ENCODE measurements at regions not wholly inside any gene's neighbourhood (a gene's known extent, or its start where the extent isn't known, plus 50 kb on each side); places are given as distances from the start of the nearest gene placed in this dataset.
A peak's percentile ranks its signal among the peaks of the same experiment; 100 is the strongest.
"Not testable (repeated sequence)": the region's sequence is repeated elsewhere in the genome, so short reads cannot be mapped to it uniquely, and the experiment has no call there.

GRCh38 chr9:104326912-104327311 lies 177.2 kb upstream of the OR13F1 start:
- no peak for DNase-seq (ENCODE audit: low spot score)

- no peak for DNase-seq (ENCODE audit: low spot score)
Measured at GRCh38 chr9:104329245-104329644, 174.8 kb upstream of the OR13F1 start.

- no peak for DNase-seq (ENCODE audit: low spot score)
Measured at GRCh38 chr9:104330841-104331240, 173.2 kb upstream of the OR13F1 start.

GRCh38 chr9:104334549-104334948 lies 169.5 kb upstream of the OR13F1 start:
- DNase-seq (ENCODE audit: low spot score) = no peak

- no peak for DNase-seq (ENCODE audit: low spot score)
Measured at GRCh38 chr9:104339692-104340091, 164.4 kb upstream of the OR13F1 start.

- DNase-seq (ENCODE audit: low spot score) = no peak
Measured at GRCh38 chr9:104342552-104342951, 161.5 kb upstream of the OR13F1 start.

- no peak for DNase-seq (ENCODE audit: low spot score)
Measured at GRCh38 chr9:104345061-104345460, 159.0 kb upstream of the OR13F1 start.

- DNase-seq (ENCODE audit: low spot score) = no peak
Measured at GRCh38 chr9:104350541-104350940, 153.5 kb upstream of the OR13F1 start.

- DNase-seq (ENCODE audit: low spot score) = no peak
Measured at GRCh38 chr9:104351726-104352125, 152.3 kb upstream of the OR13F1 start.

GRCh38 chr9:104361207-104361606 lies 142.9 kb upstream of the OR13F1 start:
- DNase-seq (ENCODE audit: low spot score) = no peak

- DNase-seq (ENCODE audit: low spot score) = no peak
Measured at GRCh38 chr9:104362912-104363472, 141.1 kb upstream of the OR13F1 start.

- DNase-seq (ENCODE audit: low spot score) = no peak
Measured at GRCh38 chr9:104367507-104367906, 136.6 kb upstream of the OR13F1 start.

GRCh38 chr9:104368318-104368717 lies 135.7 kb upstream of the OR13F1 start:
- not testable (repeated sequence) for DNase-seq (ENCODE audit: low spot score)

GRCh38 chr9:104374711-104375110 lies 129.4 kb upstream of the OR13F1 start:
- DNase-seq (ENCODE audit: low spot score) = no peak

- DNase-seq (ENCODE audit: low spot score) = no peak
Measured at GRCh38 chr9:104386013-104386412, 118.0 kb upstream of the OR13F1 start.

GRCh38 chr9:104386425-104387069 lies 117.5 kb upstream of the OR13F1 start:
- peak; percentile 12 for DNase-seq (ENCODE audit: low spot score)

- DNase-seq (ENCODE audit: low spot score) = no peak
Measured at GRCh38 chr9:104388071-104388470, 116.0 kb upstream of the OR13F1 start.

- no peak for DNase-seq (ENCODE audit: low spot score)
Measured at GRCh38 chr9:104389341-104389740, 114.7 kb upstream of the OR13F1 start.

GRCh38 chr9:104394901-104395300 lies 109.2 kb upstream of the OR13F1 start:
- DNase-seq (ENCODE audit: low spot score) = not testable (repeated sequence)

GRCh38 chr9:104412238-104412637 lies 91.8 kb upstream of the OR13F1 start:
- DNase-seq (ENCODE audit: low spot score) = no peak

GRCh38 chr9:104416470-104416869 lies 87.6 kb upstream of the OR13F1 start:
- DNase-seq (ENCODE audit: low spot score) = no peak

- DNase-seq (ENCODE audit: low spot score) = no peak
Measured at GRCh38 chr9:104417296-104417695, 86.8 kb upstream of the OR13F1 start.

GRCh38 chr9:104429031-104429546 lies 75.0 kb upstream of the OR13F1 start:
- DNase-seq (ENCODE audit: low spot score) = no peak

GRCh38 chr9:104435059-104435458 lies 69.0 kb upstream of the OR13F1 start:
- no peak for DNase-seq (ENCODE audit: low spot score)

All from HuH-7.5 (cell line).